BE2C (cell line): ENCODE measurements at regions not wholly inside any gene's neighbourhood (a gene's known extent, or its start where the extent isn't known, plus 50 kb on each side); places are given as distances from the start of the nearest gene placed in this dataset.

Experiments
- DNase-seq: peaks from one replicate; pipeline ENCODE4 v3.0.0-alpha.2; 2020
- H3K27me3 ChIP-seq: fragments of 250-450 bp; sonication (Bioruptor Pico); 2 replicates; pipeline ENCODE4 v1.5.1; 2020; ENCODE audit warnings: mild to moderate bottlenecking
- H3K36me3 ChIP-seq: fragments of 250-450 bp; sonication (Bioruptor Pico); 2 replicates; pipeline ENCODE4 v1.5.1; 2020; ENCODE audit warnings: mild to moderate bottlenecking
- H3K4me1 ChIP-seq: fragments of 250-450 bp; sonication (Bioruptor Pico); 2 replicates; pipeline ENCODE4 v1.5.1; 2020
- H3K4me3 ChIP-seq: 2 replicates; pipeline ENCODE4 v1.5.1; 2011; ENCODE audit warnings: low read depth, low read length
- H3K9me3 ChIP-seq: fragments of 250-450 bp; sonication (Bioruptor Pico); 2 replicates; pipeline ENCODE4 v1.5.1; 2020
- TF ChIP-seq, protein P1 (sequence below): IDR thresholded peaks from 2 replicates; pipeline ENCODE4 v1.5.1; 2012; ENCODE audit warnings: mild to moderate bottlenecking, low read depth, low read length

DNA sequence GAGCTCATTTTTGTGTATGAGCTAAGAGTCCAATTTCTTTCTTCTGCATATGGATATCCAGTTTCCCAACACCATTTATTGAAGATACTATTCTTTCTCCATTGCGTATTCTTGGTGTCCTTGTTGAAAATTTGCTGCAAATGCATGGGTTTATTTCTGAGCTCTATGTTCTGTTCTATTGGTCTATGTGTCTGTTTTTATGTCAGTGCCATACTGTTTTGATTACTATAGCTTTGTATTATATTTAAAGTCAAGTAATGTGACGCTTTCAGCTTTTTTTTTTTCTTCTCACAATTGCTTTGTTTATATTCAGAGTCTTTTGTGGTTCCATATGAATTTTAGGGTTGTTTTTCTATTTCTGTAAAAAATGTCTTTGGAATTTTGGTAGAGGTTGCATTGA lies 247.1 kb upstream of the TBX3 start:
- TF ChIP-seq, protein P1, sequence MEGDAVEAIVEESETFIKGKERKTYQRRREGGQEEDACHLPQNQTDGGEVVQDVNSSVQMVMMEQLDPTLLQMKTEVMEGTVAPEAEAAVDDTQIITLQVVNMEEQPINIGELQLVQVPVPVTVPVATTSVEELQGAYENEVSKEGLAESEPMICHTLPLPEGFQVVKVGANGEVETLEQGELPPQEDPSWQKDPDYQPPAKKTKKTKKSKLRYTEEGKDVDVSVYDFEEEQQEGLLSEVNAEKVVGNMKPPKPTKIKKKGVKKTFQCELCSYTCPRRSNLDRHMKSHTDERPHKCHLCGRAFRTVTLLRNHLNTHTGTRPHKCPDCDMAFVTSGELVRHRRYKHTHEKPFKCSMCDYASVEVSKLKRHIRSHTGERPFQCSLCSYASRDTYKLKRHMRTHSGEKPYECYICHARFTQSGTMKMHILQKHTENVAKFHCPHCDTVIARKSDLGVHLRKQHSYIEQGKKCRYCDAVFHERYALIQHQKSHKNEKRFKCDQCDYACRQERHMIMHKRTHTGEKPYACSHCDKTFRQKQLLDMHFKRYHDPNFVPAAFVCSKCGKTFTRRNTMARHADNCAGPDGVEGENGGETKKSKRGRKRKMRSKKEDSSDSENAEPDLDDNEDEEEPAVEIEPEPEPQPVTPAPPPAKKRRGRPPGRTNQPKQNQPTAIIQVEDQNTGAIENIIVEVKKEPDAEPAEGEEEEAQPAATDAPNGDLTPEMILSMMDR, result no peak

DNA sequence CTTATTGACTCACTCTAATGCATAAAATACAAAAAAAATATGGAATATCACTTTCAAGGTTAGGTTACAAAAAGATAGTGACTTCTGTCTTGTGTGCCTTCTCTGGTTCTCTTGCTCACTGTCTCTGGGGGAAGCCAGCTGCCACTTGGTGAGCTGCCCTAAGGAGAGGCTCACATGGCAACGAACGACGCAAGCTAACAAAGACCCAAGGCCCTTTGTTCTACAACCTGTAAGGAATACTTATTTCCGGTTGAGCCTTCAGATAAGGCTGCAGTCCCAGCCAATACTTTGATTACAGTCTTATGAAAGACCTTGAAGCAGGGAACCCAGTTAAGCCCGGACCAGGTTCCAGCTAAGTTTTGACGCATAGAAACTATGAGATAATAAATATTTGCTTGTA lies 242.4 kb upstream of the TBX3 start:
- TF ChIP-seq, protein P1, result no peak
- H3K4me3 ChIP-seq, result no peak overlapping the region
- no peaks in the 10 kb centered on the region for H3K4me1 ChIP-seq
- no peaks in the 10 kb centered on the region for H3K9me3 ChIP-seq
- no peaks in the 10 kb centered on the region for H3K36me3 ChIP-seq
- H3K27me3 ChIP-seq, result 0 out of 2 replicates have a peak, but pooled peaks cover 3% of the 10 kb centered on the region
- DNase-seq, result no peak

More for the DNA sequence above, 247.1 kb upstream of the TBX3 start:
- Histone ChIP-seq H3K4me1 (peaks cover 6% of the 10 kb centered on the region), H3K9me3 (no peaks in the 10 kb centered on the region), H3K27me3 (0 out of 2 replicates have a peak, but pooled peaks cover 3% of the 10 kb centered on the region), H3K36me3 (no peaks in the 10 kb centered on the region), H3K4me3 (no peak overlapping the region)
- no peak for DNase-seq

DNA sequence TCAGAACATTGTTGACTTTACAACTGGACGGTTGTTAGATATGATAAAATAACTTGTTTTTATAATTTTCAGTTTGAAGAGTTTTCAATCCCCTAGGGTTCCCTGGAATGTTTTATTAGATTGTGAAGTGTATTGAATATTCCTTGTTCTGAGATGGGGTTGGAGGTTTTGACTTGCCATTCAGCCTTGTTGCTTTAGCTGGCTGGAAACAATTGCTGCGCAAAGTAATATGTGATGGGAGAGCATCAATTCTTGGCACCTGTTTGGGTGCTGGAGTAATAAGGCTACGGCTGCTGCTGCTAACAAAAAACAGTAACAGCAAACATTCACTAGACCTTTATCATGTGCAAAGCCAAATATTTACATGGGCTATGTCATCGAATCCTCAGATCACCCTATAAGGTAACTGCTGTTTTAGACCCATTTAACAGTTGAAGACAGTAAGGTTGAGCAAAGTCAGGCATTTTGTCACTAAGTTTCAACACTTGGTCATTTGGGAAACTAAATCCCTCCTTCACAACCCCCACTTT lies 241.0 kb upstream of the TBX3 start:
- TF ChIP-seq, protein P1, result no peak
- H3K9me3 ChIP-seq, result no peaks in the 10 kb centered on the region
- H3K4me1 ChIP-seq, result no peaks in the 10 kb centered on the region
- no peaks in the 10 kb centered on the region for H3K36me3 ChIP-seq
- no peak overlapping the region for H3K4me3 ChIP-seq
- 0 out of 2 replicates have a peak, but pooled peaks cover 3% of the 10 kb centered on the region for H3K27me3 ChIP-seq
- DNase-seq, result no peak

DNA sequence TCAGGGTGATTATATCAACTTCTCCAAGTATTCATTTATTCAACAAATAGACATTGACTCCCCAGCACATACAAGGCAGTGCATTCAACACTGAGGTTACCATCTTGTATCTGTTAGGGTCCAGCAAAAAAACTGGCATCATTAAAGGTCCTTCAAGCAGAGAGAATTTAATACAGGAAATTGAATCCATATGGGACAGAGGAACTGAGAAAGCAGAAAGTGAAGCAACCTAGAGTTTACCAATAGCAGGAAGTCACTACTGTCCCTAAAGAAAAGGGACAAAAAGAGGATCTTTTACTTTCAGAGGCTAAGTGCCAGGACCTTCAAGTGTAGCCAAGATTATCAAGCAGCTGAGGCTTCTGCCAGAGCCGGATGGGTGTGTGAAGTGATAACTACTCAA lies 237.8 kb upstream of the TBX3 start:
- Histone ChIP-seq H3K4me1 (no peaks in the 10 kb centered on the region), H3K4me3 (no peak overlapping the region), H3K9me3 (no peaks in the 10 kb centered on the region), H3K36me3 (no peaks in the 10 kb centered on the region), H3K27me3 (no peaks in the 10 kb centered on the region)
- TF ChIP-seq, protein P1, result no peak
- no peak for DNase-seq

DNA sequence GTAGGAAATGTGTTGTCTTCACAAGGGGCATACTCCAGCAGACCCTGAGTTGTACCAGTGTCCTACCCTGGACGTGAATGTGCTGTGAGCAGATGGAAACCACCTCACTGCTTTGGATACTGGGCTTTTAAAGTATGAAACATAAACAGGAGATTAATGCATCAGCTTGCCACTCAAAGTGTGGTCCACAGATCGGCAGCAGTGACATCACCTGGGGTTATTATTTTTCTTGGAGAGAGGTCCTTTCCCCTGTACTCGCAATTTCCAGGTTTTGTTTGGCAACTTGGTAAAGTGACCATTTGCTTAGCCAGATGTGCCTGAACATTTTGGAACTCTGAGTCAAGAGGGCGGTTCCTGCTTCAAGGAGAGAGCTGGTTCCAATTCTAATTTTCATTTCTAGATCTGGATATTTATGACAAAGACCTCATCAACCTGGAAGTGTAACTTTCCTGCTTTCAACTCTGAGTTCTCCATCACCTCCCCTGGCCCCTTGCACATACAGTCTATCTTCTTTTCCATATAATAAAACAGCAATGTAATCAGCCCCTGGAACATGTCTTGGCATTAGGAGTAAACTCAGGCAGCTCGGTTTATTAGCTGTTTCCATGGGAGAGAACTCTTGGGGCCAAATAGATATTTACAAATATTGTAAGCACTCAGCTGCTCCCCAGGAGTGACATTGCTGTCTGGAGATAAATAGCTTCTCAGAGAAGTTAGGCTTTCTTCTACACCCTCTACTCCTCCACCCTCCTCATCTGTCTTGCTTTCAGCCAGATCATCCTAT lies 237.0 kb upstream of the TBX3 start:
- Histone ChIP-seq H3K4me3 (no peak overlapping the region), H3K4me1 (no peaks in the 10 kb centered on the region), H3K9me3 (no peaks in the 10 kb centered on the region), H3K27me3 (no peaks in the 10 kb centered on the region), H3K36me3 (no peaks in the 10 kb centered on the region)
- DNase-seq, result no peak
- TF ChIP-seq, protein P1, result no peak

DNA sequence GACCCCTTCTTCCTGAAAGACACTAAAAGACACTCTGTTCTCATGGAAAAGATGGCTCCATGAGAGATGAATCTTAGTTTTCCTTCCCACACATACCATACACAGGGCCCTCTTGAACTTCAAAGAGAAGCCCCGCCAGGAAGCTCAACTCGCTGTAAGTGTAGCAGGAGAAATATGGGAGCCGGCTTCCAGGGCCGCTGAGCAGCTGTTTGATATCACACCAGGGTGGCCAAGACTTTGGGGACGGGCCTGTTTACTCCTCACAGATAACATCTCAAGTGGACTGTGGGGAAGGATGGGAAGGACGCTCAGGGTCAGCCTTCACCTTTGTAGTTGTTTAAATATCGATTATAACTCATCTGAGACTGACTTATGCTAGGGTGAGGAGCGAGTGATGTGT lies 235.5 kb upstream of the TBX3 start:
- Histone ChIP-seq H3K9me3 (no peaks in the 10 kb centered on the region), H3K4me1 (no peaks in the 10 kb centered on the region), H3K4me3 (no peak overlapping the region), H3K36me3 (no peaks in the 10 kb centered on the region), H3K27me3 (no peaks in the 10 kb centered on the region)
- no peak for DNase-seq
- TF ChIP-seq, protein P1, result no peak
